Activated T-cell treated with anti-CD3 and anti-CD28 coated beads, Interleukin-2, amount 50 U/mL, for 1 hour (primary cell): ENCODE measurements at regions not wholly inside any gene's neighbourhood (a gene's known extent, or its start where the extent isn't known, plus 50 kb on each side); places are given as distances from the start of the nearest gene placed in this dataset.

Experiments
- DNase-seq: peaks from one replicate; pipeline ENCODE4 v3.0.0-alpha.2; 2020

- DNase-seq: no peak
These were observed 193.0 kb downstream of the HLX start for GRCh38 chr1:221072214-221072613.

- DNase-seq: no peak
These were observed 195.1 kb downstream of the HLX start for GRCh38 chr1:221074332-221074731.

DNA sequence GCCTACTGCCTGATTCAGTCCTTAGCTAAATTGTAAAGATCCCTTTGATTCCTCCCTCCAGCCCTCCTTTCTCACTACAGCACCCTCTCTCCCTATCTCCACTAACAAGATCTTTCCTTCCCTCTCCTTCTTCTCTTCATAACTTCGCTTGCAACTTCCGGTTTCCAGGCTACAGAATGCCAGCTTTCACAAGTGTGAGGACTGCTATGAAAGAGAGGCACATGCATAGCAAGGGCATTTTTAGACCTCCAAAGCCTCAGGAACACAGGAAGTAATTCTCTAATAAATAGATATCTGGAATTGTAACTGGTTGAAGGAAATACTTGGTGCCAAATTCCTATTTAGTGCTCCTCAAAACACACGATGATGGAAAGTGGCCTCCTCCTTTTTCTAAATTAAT lies 196.7 kb downstream of the HLX start:
- no peak for DNase-seq

- no peak for DNase-seq
These were observed 197.2 kb downstream of the HLX start for GRCh38 chr1:221076391-221076811.

DNA sequence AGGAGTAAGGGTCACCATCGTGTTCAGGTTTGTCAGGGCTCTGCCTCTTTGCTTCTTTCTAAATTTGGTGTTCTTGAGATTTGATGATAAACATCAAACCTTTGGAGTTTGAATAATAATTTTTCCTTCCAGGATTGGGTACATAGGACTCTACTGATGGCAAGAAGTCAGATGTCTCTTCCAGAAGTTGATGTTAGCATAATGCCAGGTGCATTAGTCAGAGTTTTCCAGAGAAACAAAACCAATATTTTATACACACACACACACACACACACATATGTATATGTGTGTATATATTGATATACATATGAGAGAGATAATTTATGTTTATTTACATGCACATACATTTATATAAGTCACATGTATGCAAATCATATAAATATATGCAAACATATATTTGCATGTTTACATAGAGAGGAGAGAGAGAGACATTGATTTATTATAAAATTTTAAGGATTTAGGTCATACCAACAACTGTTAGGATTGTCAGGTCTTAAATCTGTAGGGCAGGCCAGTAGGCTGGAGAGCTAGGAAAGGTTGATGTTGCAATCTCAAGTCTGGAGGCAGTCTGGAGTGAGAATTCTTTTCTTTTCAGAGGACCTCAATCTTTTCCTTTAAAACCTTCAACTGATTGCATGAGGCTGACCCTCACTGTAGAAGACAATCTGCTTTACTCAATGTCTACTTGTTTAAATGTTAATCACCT lies 199.2 kb downstream of the HLX start:
- DNase-seq: no peak

DNA sequence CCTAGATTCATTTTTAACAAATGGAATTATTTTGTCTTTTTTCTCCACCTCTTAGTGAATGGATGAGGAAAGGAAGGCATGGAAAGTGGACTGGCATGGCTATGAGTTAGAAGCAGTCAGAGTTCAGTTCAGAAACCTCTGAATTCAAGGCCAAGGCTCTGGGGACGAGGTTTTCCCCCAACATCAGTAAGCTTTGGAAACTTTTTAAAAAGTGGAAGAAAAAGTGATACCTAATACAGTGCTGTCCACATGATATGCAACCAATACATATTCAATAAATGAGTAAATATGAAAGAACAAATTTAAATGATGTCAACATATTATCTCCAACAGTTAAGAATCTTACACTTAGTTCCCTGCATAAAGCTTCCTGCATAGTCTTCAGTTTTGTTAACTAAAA lies 204.7 kb downstream of the HLX start:
- DNase-seq: no peak

DNA sequence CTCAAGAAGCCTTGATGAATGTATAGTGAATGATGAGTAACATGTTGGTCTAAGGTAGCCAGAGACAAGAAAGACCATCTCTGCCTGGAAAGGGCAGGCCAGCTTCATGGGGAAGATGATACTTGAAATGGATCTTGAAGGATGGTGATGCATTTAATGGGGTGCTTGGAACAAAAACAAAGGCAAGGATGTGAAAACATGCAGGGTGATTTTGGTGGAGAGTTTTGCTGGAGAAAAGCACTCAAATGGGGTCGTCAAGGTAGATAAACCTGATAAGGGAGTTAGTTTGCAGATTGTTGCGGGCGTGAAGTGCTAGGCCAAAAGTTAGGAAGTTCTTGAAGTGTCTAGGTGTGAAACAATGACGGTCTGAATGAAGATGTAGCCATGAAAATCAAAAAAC lies 205.4 kb downstream of the HLX start:
- DNase-seq: no peak

DNA sequence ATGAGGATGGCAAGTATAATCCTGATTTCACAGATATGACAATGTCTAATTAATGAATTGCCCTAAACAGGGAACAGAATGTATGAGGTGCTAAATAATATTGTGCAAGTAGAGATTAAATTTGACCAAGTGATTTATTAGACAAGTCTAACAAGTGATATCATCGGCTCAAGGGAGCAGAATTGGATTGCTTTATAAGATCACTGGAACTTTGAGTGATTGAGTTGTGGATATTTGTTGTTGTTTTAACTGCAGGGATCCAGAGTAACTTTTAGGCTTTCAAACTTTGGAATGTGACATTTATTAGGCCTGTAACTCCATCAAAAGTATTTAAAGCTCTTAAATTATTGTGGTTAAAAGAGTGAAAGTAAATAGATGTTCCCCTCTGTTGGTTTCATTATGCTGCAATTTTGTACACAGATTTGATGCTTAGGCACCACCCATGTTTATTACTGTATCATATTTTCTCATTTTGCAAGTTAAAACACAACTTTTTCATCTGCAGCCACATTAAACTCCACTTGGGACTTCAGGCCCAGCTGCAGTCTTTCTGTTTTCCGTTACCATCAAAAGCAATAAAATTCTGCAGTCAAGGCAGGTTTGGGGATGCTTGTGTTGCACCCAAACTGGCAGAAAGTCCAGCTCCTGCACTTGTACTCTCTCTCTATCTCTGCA lies 206.6 kb downstream of the HLX start:
- no peak for DNase-seq

GRCh38 chr1:221087919-221088318 lies 208.7 kb downstream of the HLX start:
- no peak for DNase-seq

DNA sequence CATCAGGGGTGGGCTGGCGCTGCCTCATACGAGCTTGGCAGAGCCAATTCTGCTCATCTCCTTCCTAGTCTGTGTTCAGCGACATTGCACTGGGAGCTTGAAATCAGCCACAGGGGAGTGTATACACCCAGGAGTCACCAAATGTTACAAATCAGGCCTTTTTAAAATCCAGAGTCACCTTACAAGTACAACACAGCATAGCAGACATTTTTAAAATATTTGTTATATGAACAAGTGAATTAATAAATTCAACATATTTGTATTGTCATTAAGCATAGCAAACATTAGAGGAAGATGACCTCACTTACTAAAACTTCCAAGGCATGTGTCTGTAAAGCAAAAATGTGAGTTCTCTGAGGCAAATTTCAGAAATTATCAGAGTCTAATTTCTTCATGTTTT lies 210.0 kb downstream of the HLX start:
- DNase-seq: no peak

DNA sequence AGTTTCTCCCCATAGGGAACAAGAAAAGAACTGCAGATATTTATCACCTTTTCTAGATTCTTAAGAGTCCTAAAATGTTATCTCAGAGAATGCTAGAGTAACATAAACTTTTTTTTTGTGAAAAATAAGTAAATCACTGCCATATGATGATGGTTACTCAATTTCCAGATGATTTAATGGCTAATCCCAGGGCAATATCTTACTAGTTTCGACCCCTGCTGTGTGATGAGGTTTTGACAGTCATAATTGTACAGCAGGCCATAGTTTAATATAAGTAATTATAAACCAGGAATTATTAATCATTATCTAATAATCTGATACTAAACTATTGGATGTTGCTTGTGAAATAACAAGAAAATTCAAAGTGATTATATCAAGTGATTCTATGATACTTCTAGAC lies 210.6 kb downstream of the HLX start:
- DNase-seq: no peak

DNA sequence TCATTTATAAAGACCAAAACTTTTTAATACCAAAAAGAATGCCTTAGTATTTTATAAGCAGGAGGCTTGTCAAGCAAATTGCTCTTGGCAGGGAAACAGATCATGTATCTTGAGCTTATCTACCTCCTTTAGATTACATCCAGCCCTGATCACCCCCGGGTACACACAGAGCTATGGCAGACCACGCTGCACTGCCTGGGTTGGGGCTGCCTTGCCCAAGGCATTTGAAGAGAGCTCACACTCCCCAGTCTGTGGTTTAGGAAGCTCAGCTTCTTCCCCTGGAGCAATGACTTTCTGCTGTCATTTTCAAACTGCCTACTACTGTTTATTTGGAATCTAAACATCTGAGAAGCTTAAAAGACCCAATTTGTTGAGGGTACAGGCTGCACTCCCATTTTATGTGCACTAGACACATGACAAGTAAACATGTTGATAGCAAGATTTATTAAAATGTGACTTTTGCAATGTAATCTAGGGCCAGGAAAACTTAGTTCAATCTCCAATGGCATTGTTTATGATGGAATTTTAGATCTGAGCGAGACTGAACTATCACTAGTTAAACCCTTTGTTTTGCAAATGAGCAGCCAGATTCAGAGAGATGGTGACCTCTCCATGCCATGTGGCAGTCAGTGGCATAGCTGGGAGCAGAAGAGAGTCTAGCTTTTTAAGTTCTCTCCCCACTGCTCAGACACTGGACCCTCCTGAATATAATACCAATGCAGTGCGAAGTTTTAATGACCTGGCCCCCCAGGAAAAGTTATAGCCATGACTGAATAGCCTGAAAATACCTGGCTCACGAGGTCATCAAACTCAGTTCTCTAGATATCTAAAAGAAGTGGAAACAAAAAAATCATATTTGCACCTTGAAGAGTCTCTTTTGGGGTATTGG lies 214.9 kb downstream of the HLX start:
- no peak for DNase-seq

- no peak for DNase-seq
These were observed 218.4 kb downstream of the HLX start for GRCh38 chr1:221097479-221098281.

GRCh38 chr1:221098471-221099405 lies 219.5 kb downstream of the HLX start:
- DNase-seq: no peak

DNA sequence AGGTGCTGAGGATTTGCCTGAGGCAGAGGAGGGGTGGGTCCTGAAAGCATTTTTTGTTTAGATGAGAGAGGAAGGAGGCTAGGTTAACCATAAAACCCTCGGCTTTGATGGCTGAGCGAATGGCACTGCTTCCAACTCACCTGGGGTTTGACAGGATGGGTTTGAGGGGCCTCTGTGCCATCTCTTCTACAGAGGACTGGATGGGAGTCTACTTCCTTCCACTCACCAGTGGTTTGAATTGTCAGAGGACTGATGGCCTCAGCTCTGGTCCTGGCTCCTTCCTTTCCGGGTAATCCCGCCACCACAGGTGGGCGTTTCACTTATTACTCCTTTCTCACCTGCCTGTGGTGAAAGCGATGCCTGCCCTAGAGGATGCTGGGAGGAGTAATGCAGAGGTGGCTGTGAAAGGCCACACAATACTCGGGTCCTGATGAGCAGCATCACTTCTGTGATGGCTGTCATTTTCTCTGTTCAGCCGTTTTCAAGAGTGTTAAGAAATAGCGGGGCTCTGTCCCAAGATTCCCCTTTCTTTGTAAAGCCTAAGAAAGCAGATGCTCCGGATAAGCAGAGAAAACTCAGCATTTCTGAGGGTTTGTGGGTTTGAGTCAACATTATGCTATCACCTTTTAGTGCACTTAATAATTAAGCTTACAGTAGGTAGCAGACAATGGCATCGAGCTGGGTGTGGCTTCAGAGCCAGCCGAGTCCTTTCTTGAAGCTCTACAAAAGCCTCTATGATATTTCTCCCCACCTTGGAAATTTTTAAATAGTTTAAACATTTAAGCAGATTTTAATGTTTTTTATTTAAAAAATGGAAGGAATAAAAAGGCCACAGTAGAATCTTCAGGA lies 220.7 kb downstream of the HLX start:
- no peak for DNase-seq

DNA sequence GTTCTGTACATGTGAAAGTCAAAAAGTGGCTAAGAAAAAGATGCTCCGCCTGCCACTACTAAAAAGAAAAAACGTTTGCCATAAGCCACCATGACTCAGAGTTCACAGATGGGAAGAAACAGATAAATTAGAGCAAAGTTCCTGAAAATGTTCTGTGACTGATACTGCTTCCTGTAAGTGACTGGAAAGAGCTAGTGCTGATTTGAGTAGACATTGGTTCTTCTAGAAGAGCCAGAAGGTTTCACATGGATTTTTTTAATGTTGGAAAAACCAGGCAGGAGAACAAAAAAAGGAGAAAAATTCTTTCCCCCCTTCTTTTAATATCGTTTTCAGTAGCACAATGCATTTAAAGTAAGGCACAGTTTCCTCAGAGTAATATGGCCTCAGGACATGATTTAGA lies 221.4 kb downstream of the HLX start:
- no peak for DNase-seq

- DNase-seq: no peak
These were observed 222.8 kb downstream of the HLX start for GRCh38 chr1:221101807-221102605.

- DNase-seq: no peak
These were observed 225.4 kb downstream of the HLX start for GRCh38 chr1:221104596-221104995.

DNA sequence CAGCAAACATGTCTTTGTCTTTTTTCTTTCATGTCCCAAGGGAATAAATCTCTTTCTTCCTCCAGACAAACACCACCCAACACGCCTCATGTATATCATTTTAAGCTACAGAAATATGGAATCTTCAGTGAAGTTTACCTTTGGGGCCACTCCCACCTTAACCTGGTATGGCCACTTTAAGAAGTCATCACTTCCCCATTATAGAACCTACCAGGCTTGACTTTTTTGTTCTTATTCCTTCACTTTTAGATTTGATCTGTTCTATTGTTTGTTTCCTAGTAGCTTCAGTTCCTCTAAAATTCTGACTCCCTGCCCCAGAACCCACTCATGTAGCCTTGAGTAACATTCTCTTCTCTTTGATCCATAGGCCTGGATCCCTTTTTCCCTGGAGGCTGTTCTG lies 226.3 kb downstream of the HLX start:
- DNase-seq: no peak

DNA sequence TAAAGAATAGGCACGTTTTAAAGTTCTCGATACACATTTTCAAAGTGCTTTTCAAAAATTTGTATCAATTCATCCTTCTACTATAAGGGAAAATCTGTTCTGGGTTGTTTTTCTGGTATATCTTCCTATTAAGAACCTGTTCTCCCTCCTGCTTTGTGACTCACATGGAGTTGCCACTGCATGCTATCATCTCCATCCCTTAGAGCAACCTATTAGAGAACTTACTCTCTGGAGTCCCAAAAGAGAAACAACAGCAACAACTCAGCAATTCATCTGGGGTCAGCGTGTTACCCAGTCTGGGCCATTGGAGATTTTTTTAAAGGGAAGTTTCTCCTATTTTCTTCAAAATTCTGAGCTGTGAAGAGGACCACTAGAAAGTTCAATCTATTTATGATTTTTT lies 227.4 kb downstream of the HLX start:
- no peak for DNase-seq
